ENCODE measurements at regions not wholly inside any gene's neighbourhood (a gene's known extent, or its start where the extent isn't known, plus 50 kb on each side); places are given as distances from the start of the nearest gene placed in this dataset.
"Not testable (repeated sequence)": the region's sequence is repeated elsewhere in the genome, so short reads cannot be mapped to it uniquely, and the experiment has no call there.

GRCh38 chr5:39652036-39652435, 227.3 kb upstream of the DAB2 start:
- DNase-seq (ENCODE audit: low read depth in 2 of 2), result no peak

GRCh38 chr5:39650008-39650762, 225.4 kb upstream of the DAB2 start:
- DNase-seq (ENCODE audit: low read depth in 2 of 2), result no peak

- DNase-seq (ENCODE audit: low read depth in 2 of 2), result no peak
Measured at GRCh38 chr5:39648848-39649227, 224.1 kb upstream of the DAB2 start.

GRCh38 chr5:39648085-39648847, 223.5 kb upstream of the DAB2 start:
- DNase-seq (ENCODE audit: low read depth in 2 of 2), result no peak

- no peak for DNase-seq (ENCODE audit: low read depth in 2 of 2)
Measured at GRCh38 chr5:39640552-39640951, 215.8 kb upstream of the DAB2 start.

- no peak for DNase-seq (ENCODE audit: low read depth in 2 of 2)
Measured at GRCh38 chr5:39639618-39640089, 214.9 kb upstream of the DAB2 start.

- no peak for DNase-seq (ENCODE audit: low read depth in 2 of 2)
Measured at GRCh38 chr5:39638813-39639212, 214.0 kb upstream of the DAB2 start.

GRCh38 chr5:39633057-39633456, 208.3 kb upstream of the DAB2 start:
- no peak for DNase-seq (ENCODE audit: low read depth in 2 of 2)

GRCh38 chr5:39631958-39632357, 207.2 kb upstream of the DAB2 start:
- no peak for DNase-seq (ENCODE audit: low read depth in 2 of 2)

- DNase-seq (ENCODE audit: low read depth in 2 of 2), result no peak
Measured at GRCh38 chr5:39629946-39630345, 205.2 kb upstream of the DAB2 start.

- DNase-seq (ENCODE audit: low read depth in 2 of 2), result no peak
Measured at GRCh38 chr5:39628348-39628747, 203.6 kb upstream of the DAB2 start.

GRCh38 chr5:39624890-39625289, 200.1 kb upstream of the DAB2 start:
- no peak for DNase-seq (ENCODE audit: low read depth in 2 of 2)

GRCh38 chr5:39624268-39624886, 199.6 kb upstream of the DAB2 start:
- no peak for DNase-seq (ENCODE audit: low read depth in 2 of 2)

GRCh38 chr5:39623291-39623865, 198.6 kb upstream of the DAB2 start:
- DNase-seq (ENCODE audit: low read depth in 2 of 2), result no peak

GRCh38 chr5:39622281-39622680, 197.5 kb upstream of the DAB2 start:
- DNase-seq (ENCODE audit: low read depth in 2 of 2), result no peak

- DNase-seq (ENCODE audit: low read depth in 2 of 2), result no peak
Measured at GRCh38 chr5:39619168-39619818, 194.5 kb upstream of the DAB2 start.

GRCh38 chr5:39618391-39618790, 193.6 kb upstream of the DAB2 start:
- no peak for DNase-seq (ENCODE audit: low read depth in 2 of 2)

GRCh38 chr5:39616131-39616530, 191.4 kb upstream of the DAB2 start:
- DNase-seq (ENCODE audit: low read depth in 2 of 2), result no peak

GRCh38 chr5:39611076-39611475, 186.3 kb upstream of the DAB2 start:
- not testable (repeated sequence) for DNase-seq (ENCODE audit: low read depth in 2 of 2)

GRCh38 chr5:39608024-39608423, 183.2 kb upstream of the DAB2 start:
- DNase-seq (ENCODE audit: low read depth in 2 of 2), result no peak

GRCh38 chr5:39606591-39606990, 181.8 kb upstream of the DAB2 start:
- no peak for DNase-seq (ENCODE audit: low read depth in 2 of 2)

Data from stimulated activated CD8-positive, alpha-beta memory T cell treated with anti-CD3 and anti-CD28 coated beads, Interleukin-7, amount 100 ng/mL, for 1 hour (primary cell).